LNCAP (cell line): ENCODE measurements at regions not wholly inside any gene's neighbourhood (a gene's known extent, or its start where the extent isn't known, plus 50 kb on each side); places are given as distances from the start of the nearest gene placed in this dataset.
A peak's percentile ranks its signal among the peaks of the same experiment; 100 is the strongest.

ENCODE experiments used
- CTCF ChIP-seq: fragments of 450-650 bp; IDR thresholded peaks from 2 replicates; pipeline ENCODE4 v1.5.1; 2017; ENCODE audit warnings: mild to moderate bottlenecking

DNA sequence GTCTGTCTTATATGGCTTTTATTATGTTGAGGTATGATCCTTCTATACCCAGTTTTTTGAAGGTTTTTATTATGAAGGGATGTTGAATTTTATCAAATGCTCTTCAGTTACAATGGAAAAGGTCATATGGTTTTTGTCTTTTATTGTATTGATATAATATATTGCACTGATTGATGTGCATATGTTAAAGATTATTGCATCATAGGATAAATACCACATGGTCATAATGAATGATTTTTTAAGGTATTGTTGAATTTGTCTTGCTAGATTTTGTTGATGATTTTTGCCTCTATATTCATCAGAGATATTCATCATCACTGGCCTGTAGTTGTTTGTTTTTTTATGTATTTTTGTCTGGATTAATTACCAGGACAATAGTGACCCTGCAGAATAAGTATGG lies 339.2 kb upstream of the CT83 start:
- no peak for TF ChIP-seq CTCF

DNA sequence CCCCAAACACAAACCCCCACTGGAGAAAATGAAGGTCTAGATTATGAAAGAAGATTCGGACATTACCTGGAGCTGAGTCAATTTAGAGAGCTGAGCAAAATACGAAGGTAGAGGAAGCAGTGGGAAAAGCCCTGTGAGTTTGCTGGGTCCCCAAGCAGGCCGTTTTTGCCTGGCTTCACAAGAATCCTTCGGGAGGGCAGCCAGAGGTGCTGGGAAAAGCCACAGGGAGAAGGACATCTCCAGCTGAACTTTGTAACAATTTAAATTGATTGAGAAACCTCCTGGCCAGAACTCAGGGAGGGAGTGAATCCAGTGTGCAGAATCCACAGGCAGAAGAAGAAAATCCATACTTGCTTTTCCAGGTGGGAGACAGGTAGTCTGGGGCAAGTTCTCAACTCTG lies 319.1 kb upstream of the CT83 start:
- TF ChIP-seq CTCF: no peak

- TF ChIP-seq CTCF: no peak
These were observed 294.7 kb upstream of the CT83 start for GRCh38 chrX:116757491-116757890.

GRCh38 chrX:116756958-116757357 lies 294.2 kb upstream of the CT83 start:
- no peak for TF ChIP-seq CTCF

DNA sequence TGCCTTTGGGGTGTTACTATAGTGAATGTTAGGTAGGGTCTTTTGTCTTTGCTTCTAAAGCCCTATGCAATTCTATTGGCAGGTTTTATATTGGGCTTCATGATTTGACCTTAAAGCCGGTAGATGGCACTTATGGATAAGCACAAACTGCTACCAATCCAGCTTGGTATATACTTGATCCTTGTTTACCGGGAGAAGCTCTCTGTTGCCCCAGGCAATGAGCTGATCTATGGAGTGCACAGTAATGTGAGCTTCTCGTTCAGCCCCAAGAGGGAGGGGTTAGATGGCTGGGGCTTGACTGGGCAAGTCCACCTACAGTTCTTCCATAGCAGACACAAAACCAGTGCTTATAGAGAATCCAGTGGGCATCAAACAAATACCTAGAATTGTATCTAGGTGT lies 287.2 kb upstream of the CT83 start:
- peak; percentile 45; the same call in 1 of the 2 replicates for TF ChIP-seq CTCF

DNA sequence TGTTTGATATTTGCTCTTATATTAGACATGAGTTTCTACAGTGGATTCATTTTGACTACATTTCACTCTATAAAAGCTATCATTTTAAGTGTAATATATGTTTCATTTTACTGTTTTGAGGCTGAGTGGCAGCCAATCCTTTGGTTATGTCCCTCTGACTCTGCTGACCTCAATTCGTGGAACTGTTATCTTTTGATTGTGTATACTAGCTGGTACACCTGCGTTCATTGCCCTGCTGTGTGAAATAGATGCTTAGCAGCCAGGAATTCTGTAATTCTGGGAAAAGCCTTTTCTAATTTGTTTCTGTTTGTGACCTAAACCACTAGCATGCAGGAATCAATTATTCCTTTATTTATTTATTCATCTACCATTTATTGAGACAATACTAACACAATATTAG lies 269.4 kb upstream of the CT83 start:
- TF ChIP-seq CTCF: no peak

DNA sequence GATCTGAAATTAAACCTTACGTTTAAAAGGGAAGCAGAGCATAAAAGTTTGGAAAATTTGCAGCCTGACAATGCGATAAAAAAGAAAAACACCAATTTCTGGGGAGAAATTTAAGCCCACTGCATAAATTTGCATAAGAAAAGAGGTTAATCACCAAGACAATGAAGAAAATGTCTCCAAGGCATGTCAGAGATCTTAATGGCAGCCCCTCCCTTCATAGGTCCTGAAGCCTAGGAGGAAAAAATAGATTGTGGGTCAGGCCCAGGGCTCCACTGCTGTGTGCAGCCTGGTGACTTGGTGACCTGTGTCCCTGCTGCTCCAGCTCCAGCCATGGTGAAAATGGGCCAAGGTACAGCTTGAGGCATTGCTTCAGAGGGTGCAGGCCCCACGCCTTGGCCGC lies 264.0 kb upstream of the CT83 start:
- no peak for TF ChIP-seq CTCF

DNA sequence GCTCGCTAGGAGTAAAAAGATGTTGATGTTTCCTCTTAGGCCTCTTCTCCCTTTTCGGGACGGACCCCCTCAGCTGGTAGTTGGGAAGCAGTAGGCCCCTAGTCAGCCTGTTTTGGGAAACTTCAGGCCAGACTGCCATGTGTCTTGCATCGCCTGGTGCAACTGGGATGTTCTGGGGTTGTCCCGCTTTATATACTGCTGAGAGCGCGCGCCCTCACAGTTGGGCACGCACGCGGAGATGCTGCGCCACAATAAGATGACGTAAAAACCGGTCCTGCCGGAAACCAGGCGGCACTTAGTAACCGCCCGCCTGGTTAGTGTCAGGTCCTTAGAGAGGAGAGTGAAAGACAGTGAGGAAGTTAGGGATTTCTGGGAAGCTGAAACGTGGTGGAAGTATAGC lies 231.3 kb upstream of the CT83 start:
- no peak for TF ChIP-seq CTCF
